Left kidney (tissue), 1 donor: ENCODE measurements at regions not wholly inside any gene's neighbourhood (a gene's known extent, or its start where the extent isn't known, plus 50 kb on each side); places are given as distances from the start of the nearest gene placed in this dataset.
"Not testable (repeated sequence)": the region's sequence is repeated elsewhere in the genome, so short reads cannot be mapped to it uniquely, and the experiment has no call there.

ENCODE experiments used
- DNase-seq: peaks from one replicate; pipeline ENCODE4 v3.0.0-alpha.2; 2013

GRCh38 chr5:118185018-118185417, 803.3 kb downstream of the DTWD2 start:
- DNase-seq = no peak

- no peak for DNase-seq
Measured at GRCh38 chr5:118176146-118176545, 812.2 kb downstream of the DTWD2 start.

- DNase-seq = no peak
Measured at GRCh38 chr5:118174671-118175070, 813.7 kb downstream of the DTWD2 start.

- no peak for DNase-seq
Measured at GRCh38 chr5:118173340-118173739, 815.0 kb downstream of the DTWD2 start.

- DNase-seq = no peak
Measured at GRCh38 chr5:118165619-118166018, 822.7 kb downstream of the DTWD2 start.

- no peak for DNase-seq
Measured at GRCh38 chr5:118156181-118156580, 832.2 kb downstream of the DTWD2 start.

- DNase-seq = no peak
Measured at GRCh38 chr5:118146824-118147223, 841.5 kb downstream of the DTWD2 start.

- DNase-seq = no peak
Measured at GRCh38 chr5:118144540-118144939, 843.8 kb downstream of the DTWD2 start.

GRCh38 chr5:118139361-118139760, 849.0 kb downstream of the DTWD2 start:
- DNase-seq = no peak

GRCh38 chr5:118126159-118126558, 862.2 kb downstream of the DTWD2 start:
- no peak for DNase-seq

GRCh38 chr5:118125687-118126086, 862.7 kb downstream of the DTWD2 start:
- no peak for DNase-seq

GRCh38 chr5:118121258-118121657, 867.1 kb downstream of the DTWD2 start:
- DNase-seq = no peak

- no peak for DNase-seq
Measured at GRCh38 chr5:118115791-118116190, 872.6 kb downstream of the DTWD2 start.

- DNase-seq = no peak
Measured at GRCh38 chr5:118111956-118112355, 876.4 kb downstream of the DTWD2 start.

- not testable (repeated sequence) for DNase-seq
Measured at GRCh38 chr5:118107246-118107645, 881.1 kb downstream of the DTWD2 start.

- no peak for DNase-seq
Measured at GRCh38 chr5:118098716-118099115, 889.6 kb downstream of the DTWD2 start.

GRCh38 chr5:118095115-118095514, 893.2 kb downstream of the DTWD2 start:
- peak; percentile 12 for DNase-seq

GRCh38 chr5:118088448-118088847, 899.9 kb downstream of the DTWD2 start:
- no peak for DNase-seq

GRCh38 chr5:118076490-118076889, 911.9 kb downstream of the DTWD2 start:
- DNase-seq = peak; percentile 3

GRCh38 chr5:118070041-118070440, 918.3 kb downstream of the DTWD2 start:
- DNase-seq = no peak

GRCh38 chr5:118069452-118069851, 918.9 kb downstream of the DTWD2 start:
- DNase-seq = no peak

GRCh38 chr5:118068886-118069285, 919.5 kb downstream of the DTWD2 start:
- no peak for DNase-seq

GRCh38 chr5:118063836-118064235, 924.5 kb downstream of the DTWD2 start:
- DNase-seq = not testable (repeated sequence)

- no peak for DNase-seq
Measured at GRCh38 chr5:118060833-118061232, 927.5 kb downstream of the DTWD2 start.

GRCh38 chr5:118052503-118052902, 935.8 kb downstream of the DTWD2 start:
- no peak for DNase-seq
